HCT116 (cell line): ENCODE measurements at regions not wholly inside any gene's neighbourhood (a gene's known extent, or its start where the extent isn't known, plus 50 kb on each side); places are given as distances from the start of the nearest gene placed in this dataset.

Experiments
- ATAC-seq: fragments of 200-7000 bp; cut with Tn5 transposase; 2 replicates; pipeline ENCODE4 v1.9.1; 2020; ENCODE audit warnings: mild to moderate bottlenecking, moderate library complexity
- BruUV-seq: library from RNA; stranded (reverse); fragments of 400-500 nt; replicated peaks from 2 replicates; lab custom pipeline; 2021; lab: Mats Ljungman, UMichigan
- CTCF ChIA-PET: fragments of 300-600 bp; sonication (Branson Sonifier 250); formaldehyde crosslinking; loops from one replicate; lab custom pipeline; 2021; ENCODE audit warnings: antibody characterized with exemption; lab: Charles Lee
- POLR2A ChIA-PET: fragments of 300-600, 350-600 bp; sonication (Branson Sonifier 250); formaldehyde crosslinking; loops from one replicate; lab custom pipeline; 2021; ENCODE audit warnings: antibody characterized with exemption; lab: Charles Lee
- RAD21 ChIA-PET, 2 experiments: fragments of 300-600 bp; sonication (Branson Sonifier 250); formaldehyde crosslinking; loops; one replicate each; lab custom pipeline; 2023; ENCODE audit warnings: low total read pairs in 2 of 2; ENCODE audit not compliant: uncharacterized antibody in 2 of 2, unreplicated experiment in 2 of 2, low non-redundant PET in 1 of 2; lab: Charles Lee
- DNase-seq: peaks from one replicate; pipeline ENCODE4 v3.0.0-alpha.2; 2010; ENCODE audit warnings: low read depth, low spot score
- H2AFZ ChIP-seq: fragments of 200-600 bp; shearing (Covaris generic), sonication (generic); 2 replicates; pipeline ENCODE4 v1.6.1; 2017; ENCODE audit warnings: low read depth, mixed run types, mixed read lengths, antibody characterized with exemption, low read length; ENCODE audit not compliant: poor library complexity, severe bottlenecking
- H3K27ac ChIP-seq: 2 replicates; pipeline ENCODE4 v1.5.1; 2012; ENCODE audit warnings: low read depth, low read length
- H3K27me3 ChIP-seq: fragments of 200-600 bp; sonication (generic); 2 replicates; pipeline ENCODE4 v1.6.1; 2016; ENCODE audit warnings: mixed run types, low read length, mixed read lengths; ENCODE audit not compliant: insufficient read depth
- H3K36me3 ChIP-seq, 2 experiments: fragments of 200-500 bp in 1 of 2; fragments of 200-600 bp in 1 of 2; sonication (Bioruptor generic) in 1 of 2; sonication (generic) in 1 of 2; 2 replicates each; pipeline versions ENCODE4 v1.5.1 to v1.6.1; 2014 to 2016; ENCODE audit warnings: low read length in 2 of 2, inconsistent platforms in 1 of 2, mixed read lengths in 1 of 2, mixed run types in 1 of 2; ENCODE audit not compliant: insufficient read depth in 2 of 2, control insufficient read depth in 1 of 2
- H3K4me1 ChIP-seq, 2 experiments: fragments of 200-600 bp in 1 of 2; sonication (generic) in 1 of 2; 2 replicates each; pipeline versions ENCODE4 v1.5.1 to v1.6.1; 2012 to 2017; ENCODE audit warnings: low read length in 2 of 2, inconsistent platforms in 1 of 2, mild to moderate bottlenecking in 1 of 2, mixed read lengths in 1 of 2, mixed run types in 1 of 2, moderate library complexity in 1 of 2; ENCODE audit not compliant: insufficient read depth in 2 of 2, control insufficient read depth in 1 of 2
- H3K4me2 ChIP-seq: fragments of 200-600 bp; sonication (generic); 2 replicates; pipeline ENCODE4 v1.6.1; 2017; ENCODE audit warnings: mixed run types, low read length, mixed read lengths
- H3K4me3 ChIP-seq, 2 experiments: fragments of 200-600 bp in 1 of 2; sonication (generic) in 1 of 2; replicated peaks in 1 of 2; 2 replicates each; pipeline ENCODE4 v1.5.1; 2011 to 2016; ENCODE audit warnings: low read length in 2 of 2, control low read depth in 1 of 2, low read depth in 1 of 2, mild to moderate bottlenecking in 1 of 2, mixed read lengths in 1 of 2, mixed run types in 1 of 2
- H3K79me2 ChIP-seq: fragments of 200-600 bp; sonication (generic); 2 replicates; pipeline ENCODE4 v1.6.1; 2017; ENCODE audit warnings: mild to moderate bottlenecking, mixed run types, low read length, moderate library complexity, mixed read lengths; ENCODE audit not compliant: insufficient read depth
- H3K9ac ChIP-seq: fragments of 200-600 bp; sonication (generic); 2 replicates; pipeline ENCODE4 v1.6.1; 2016; ENCODE audit warnings: low read length, mixed read lengths
- H3K9me2 ChIP-seq: fragments of 200-600 bp; sonication (generic), shearing (Covaris generic); 2 replicates; pipeline ENCODE4 v1.6.1; 2017; ENCODE audit warnings: mixed run types, mild to moderate bottlenecking, moderate library complexity; ENCODE audit not compliant: insufficient read depth
- H3K9me3 ChIP-seq, 2 experiments: fragments of 200-500 bp in 1 of 2; fragments of 200-600 bp in 1 of 2; sonication (Bioruptor generic) in 1 of 2; sonication (generic) in 1 of 2; 2 replicates each; pipeline ENCODE4 v1.6.1; 2014 to 2017; ENCODE audit warnings: low read length in 2 of 2, mixed read lengths in 2 of 2, inconsistent platforms in 1 of 2, low read depth in 1 of 2, mild to moderate bottlenecking in 1 of 2, mixed run types in 1 of 2, moderate library complexity in 1 of 2; ENCODE audit not compliant: control insufficient read depth in 1 of 2, insufficient read depth in 1 of 2
- H4K20me1 ChIP-seq: fragments of 200-600 bp; sonication (generic), shearing (Covaris generic); 2 replicates; pipeline ENCODE4 v1.6.1; 2017; ENCODE audit warnings: mixed run types, mild to moderate bottlenecking, moderate library complexity; ENCODE audit not compliant: insufficient read depth
- CBX3 ChIP-seq: IDR thresholded peaks from 2 replicates; pipeline ENCODE4 v1.6.1; 2012; ENCODE audit warnings: low read depth
- CEBPB ChIP-seq: IDR thresholded peaks from 2 replicates; pipeline ENCODE4 v1.6.1; 2012; ENCODE audit warnings: low read depth
- CTCF ChIP-seq, 3 experiments: fragments of 200-600 bp in 1 of 3; sonication (generic) in 1 of 3; IDR thresholded peaks in 2 of 3; conservative IDR thresholded peaks in 1 of 3; 2 replicates each; pipeline ENCODE4 v1.5.1; 2012 to 2017; ENCODE audit warnings: low read depth in 2 of 3, low read length in 2 of 3, antibody characterized with exemption in 1 of 3, borderline replicate concordance in 1 of 3, control low read depth in 1 of 3, mild to moderate bottlenecking in 1 of 3, mixed read lengths in 1 of 3, mixed run types in 1 of 3, moderate library complexity in 1 of 3; ENCODE audit not compliant: insufficient read depth in 1 of 3
- ELF1 ChIP-seq: IDR thresholded peaks from 2 replicates; pipeline ENCODE4 v1.6.1; 2012; ENCODE audit warnings: low read depth, borderline replicate concordance
- EZH2 ChIP-seq: fragments of 200-600 bp; sonication (generic); IDR thresholded peaks from 2 replicates; pipeline ENCODE4 v1.6.1; 2017; ENCODE audit warnings: antibody characterized with exemption, mixed run types
- EZH2phosphoT487 ChIP-seq: fragments of 200-600 bp; IDR thresholded peaks from 2 replicates; pipeline ENCODE4 v1.6.1; 2018; ENCODE audit warnings: antibody characterized with exemption, borderline replicate concordance
- JUND ChIP-seq: IDR thresholded peaks from 2 replicates; pipeline ENCODE4 v1.6.1; 2012
- MAX ChIP-seq: IDR thresholded peaks from 2 replicates; pipeline ENCODE4 v1.6.1; 2012
- POLR2A ChIP-seq: IDR thresholded peaks from 2 replicates; pipeline ENCODE4 v1.7.0; 2011; ENCODE audit warnings: borderline replicate concordance; ENCODE audit not compliant: insufficient read depth, insufficient read length; ENCODE audit errors: extremely low read depth
- POLR2AphosphoS5 ChIP-seq: IDR thresholded peaks from 2 replicates; pipeline ENCODE4 v1.6.1; 2011; ENCODE audit warnings: mild to moderate bottlenecking, low read depth, low read length, moderate library complexity
- SIN3A ChIP-seq: IDR thresholded peaks from 2 replicates; pipeline ENCODE4 v1.6.1; 2012; ENCODE audit warnings: low read depth
- ZBTB33 ChIP-seq: IDR thresholded peaks from 2 replicates; pipeline ENCODE4 v1.6.1; 2011; ENCODE audit warnings: mild to moderate bottlenecking, low read length, moderate library complexity; ENCODE audit not compliant: insufficient replicate concordance; ENCODE audit errors: extremely low read depth
- ZFX ChIP-seq: fragments of 450-650 bp; IDR thresholded peaks from 2 replicates; pipeline ENCODE4 v1.6.1; 2017
- ZNF274 ChIP-seq: fragments of 200-500 bp; sonication (Bioruptor generic); IDR thresholded peaks from 2 replicates; pipeline ENCODE4 v1.6.1; 2014; ENCODE audit warnings: mild to moderate bottlenecking, low read depth, low read length, inconsistent platforms
- intact Hi-C: fragments of 100-400 bp; cut with micrococcal nuclease; formaldehyde crosslinking; loops from 2 replicates; pipeline ENCODE4 v1.10.0; 2022

DNA sequence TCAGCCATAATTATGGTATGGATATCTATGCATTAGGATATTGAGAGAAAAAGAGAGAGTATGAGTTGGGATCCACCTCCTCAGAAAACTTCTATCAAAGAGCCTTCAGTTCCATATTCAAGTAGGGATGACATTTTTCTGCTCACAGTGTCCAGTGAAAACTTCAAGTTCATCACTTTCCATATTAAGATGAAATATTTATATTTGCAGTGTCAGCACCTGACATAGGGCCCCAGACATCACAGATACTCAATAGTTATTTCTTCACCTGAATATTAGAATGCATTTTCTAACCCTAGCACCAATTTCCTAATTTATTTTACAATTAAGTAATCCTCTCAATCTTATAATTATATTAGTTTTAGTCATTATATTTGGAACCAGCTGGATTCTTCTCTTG is 318.0 kb upstream of the MGAT4C start:
- Histone ChIP-seq H3K9me3 (no peaks in the 10 kb centered on the region), H3K27me3 (no peaks in the 10 kb centered on the region), H3K4me1 (no peaks in the 10 kb centered on the region), H3K4me2 (no peak overlapping the region), H3K9ac (no peak overlapping the region), H3K9me2 (no peaks in the 10 kb centered on the region), H3K27ac (no peak overlapping the region), H4K20me1 (no peaks in the 10 kb centered on the region), H3K4me3 (no peak overlapping the region), H2AFZ (no peak overlapping the region), H3K79me2 (no peaks in the 10 kb centered on the region)
- CTCF ChIA-PET: no interaction called here
- BruUV-seq: no TSS peak
- intact Hi-C loops: no loop called here
- no peak for ATAC-seq
- no peak for DNase-seq
- TF ChIP-seq POLR2A (no peak), EZH2 (no peak), SIN3A (no peak), EZH2phosphoT487 (no peak), CEBPB (no peak), ZBTB33 (no peak), MAX (no peak), ZNF274 (no peak), CBX3 (no peak)
- TF ChIP-seq, all 23 proteins: peak for 0
- POLR2A ChIA-PET: no interaction called here
- no peaks in the 10 kb centered on the region for H3K36me3 ChIP-seq
- RAD21 ChIA-PET: no interaction called here

DNA sequence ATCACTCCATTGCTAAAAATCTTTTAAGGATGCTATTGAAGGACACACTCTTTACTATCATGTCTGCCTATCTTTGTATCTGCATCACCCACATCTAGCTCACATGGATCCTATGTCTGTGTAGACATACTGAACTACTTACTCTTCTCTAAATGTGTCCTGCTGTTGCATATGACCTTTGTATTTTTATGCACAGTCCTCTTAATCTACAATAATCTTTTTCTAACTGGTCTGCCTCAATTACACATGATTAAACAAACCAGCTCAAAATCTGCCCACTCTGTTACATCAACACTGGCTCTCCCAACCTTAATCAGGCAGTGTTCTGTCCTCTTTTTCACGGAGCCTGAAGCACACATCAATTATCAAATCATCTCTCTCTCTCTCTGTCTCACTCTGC is 316.3 kb upstream of the MGAT4C start:
- Histone ChIP-seq H4K20me1 (no peaks in the 10 kb centered on the region), H3K27ac (no peak overlapping the region), H3K4me2 (no peak overlapping the region), H3K36me3 (no peaks in the 10 kb centered on the region), H3K79me2 (no peaks in the 10 kb centered on the region), H3K9ac (no peak overlapping the region), H3K9me2 (no peaks in the 10 kb centered on the region), H3K9me3 (peaks cover 0 to 6% of the 10 kb centered on the region in 2 experiments; a peak in 1 of 4 replicates), H3K27me3 (no peaks in the 10 kb centered on the region), H2AFZ (no peak overlapping the region), H3K4me1 (no peaks in the 10 kb centered on the region), H3K4me3 (no peak overlapping the region)
- CTCF ChIA-PET: no interaction called here
- DNase-seq (no peak), ATAC-seq (no peak)
- RAD21 ChIA-PET: no interaction called here
- POLR2A ChIA-PET: no interaction called here
- no TSS peak for BruUV-seq
- intact Hi-C loops: no loop called here
- TF ChIP-seq MAX (no peak), POLR2A (no peak), EZH2phosphoT487 (no peak), POLR2AphosphoS5 (no peak), JUND (no peak), ZBTB33 (no peak), ZFX (no peak), CTCF (IDR thresholded peaks at IDR 0.05 in 2 of 3, conservative IDR thresholded peaks at IDR 0.05 in 1 of 3; ENCODE audit: borderline replicate concordance in 1 of 3, insufficient read depth in 1 of 3, low read depth in 2 of 3, low read length in 2 of 3) (no peak), ELF1 (no peak)
